Kidney (tissue), 13 donors: ENCODE measurements at regions not wholly inside any gene's neighbourhood (a gene's known extent, or its start where the extent isn't known, plus 50 kb on each side); places are given as distances from the start of the nearest gene placed in this dataset.

Source experiments
- DNase-seq, 5 donors: peaks; one replicate each; pipeline ENCODE4 v3.0.0-alpha.2; 2013 to 2020
- FAIRE-seq: peaks from 2 replicates; lab custom pipeline; 2012; peaks lifted over from hg19 to GRCh38; lab: Jason Lieb, UNC
- H3K27ac ChIP-seq, 2 donors: one replicate each; pipeline ENCODE4 v1.7.0; 2013; ENCODE audit warnings: low read depth in 2 of 2, low read length in 2 of 2, inconsistent platforms in 1 of 2
- H3K27me3 ChIP-seq: one replicate; pipeline ENCODE4 v1.7.1; 2013; ENCODE audit warnings: low read length, inconsistent platforms; ENCODE audit not compliant: control insufficient read depth, insufficient read depth
- H3K36me3 ChIP-seq, 3 donors: one replicate each; pipeline versions ENCODE4 v1.7.0 to v1.7.1; 2013; ENCODE audit warnings: low read length in 3 of 3, control low read depth in 1 of 3, inconsistent platforms in 1 of 3; ENCODE audit not compliant: insufficient read depth in 3 of 3, control insufficient read depth in 2 of 3
- H3K4me1 ChIP-seq, 3 donors: one replicate each; pipeline versions ENCODE4 v1.7.0 to v1.7.1; 2013; ENCODE audit warnings: low read length in 3 of 3, inconsistent platforms in 1 of 3, low read depth in 1 of 3; ENCODE audit not compliant: control insufficient read depth in 2 of 3, insufficient read depth in 2 of 3
- H3K4me3 ChIP-seq, 3 donors: one replicate each; pipeline versions ENCODE4 v1.7.0 to v1.8.1; 2013; ENCODE audit warnings: low read length in 3 of 3, control low read depth in 1 of 3, inconsistent platforms in 1 of 3
- H3K9ac ChIP-seq, 3 donors: one replicate each; pipeline versions ENCODE4 v1.7.0 to v1.7.1; 2013; ENCODE audit warnings: low read length in 3 of 3, control low read depth in 1 of 3, inconsistent platforms in 1 of 3
- H3K9me3 ChIP-seq, 3 donors: one replicate each; pipeline versions ENCODE4 v1.7.0 to v1.7.1; 2013; ENCODE audit warnings: low read length in 3 of 3, control low read depth in 1 of 3, inconsistent platforms in 1 of 3; ENCODE audit not compliant: control insufficient read depth in 2 of 3, insufficient read depth in 1 of 3
- intact Hi-C: fragments of 100-400 bp; cut with DNase I; formaldehyde crosslinking; loops from one replicate; pipeline ENCODE4 v1.11.1; 2022
- TF ChIP-seq, protein P1 (sequence below): IDR thresholded peaks from 3 replicates; pipeline ENCODE4 v1.5.1; 2012; ENCODE audit warnings: mild to moderate bottlenecking, moderate library complexity, borderline replicate concordance; ENCODE audit not compliant: insufficient read depth; ENCODE audit errors: extremely low read depth
- donor health status: control.
- donor health status: control.
- donor health status: control.
- donor health status: control.
- donor health status: control.
- donor health status: DM: yes; HTN: yes; CAD: no.
- donor health status: Normal renal cell carcinoma (clear cell type).

DNA sequence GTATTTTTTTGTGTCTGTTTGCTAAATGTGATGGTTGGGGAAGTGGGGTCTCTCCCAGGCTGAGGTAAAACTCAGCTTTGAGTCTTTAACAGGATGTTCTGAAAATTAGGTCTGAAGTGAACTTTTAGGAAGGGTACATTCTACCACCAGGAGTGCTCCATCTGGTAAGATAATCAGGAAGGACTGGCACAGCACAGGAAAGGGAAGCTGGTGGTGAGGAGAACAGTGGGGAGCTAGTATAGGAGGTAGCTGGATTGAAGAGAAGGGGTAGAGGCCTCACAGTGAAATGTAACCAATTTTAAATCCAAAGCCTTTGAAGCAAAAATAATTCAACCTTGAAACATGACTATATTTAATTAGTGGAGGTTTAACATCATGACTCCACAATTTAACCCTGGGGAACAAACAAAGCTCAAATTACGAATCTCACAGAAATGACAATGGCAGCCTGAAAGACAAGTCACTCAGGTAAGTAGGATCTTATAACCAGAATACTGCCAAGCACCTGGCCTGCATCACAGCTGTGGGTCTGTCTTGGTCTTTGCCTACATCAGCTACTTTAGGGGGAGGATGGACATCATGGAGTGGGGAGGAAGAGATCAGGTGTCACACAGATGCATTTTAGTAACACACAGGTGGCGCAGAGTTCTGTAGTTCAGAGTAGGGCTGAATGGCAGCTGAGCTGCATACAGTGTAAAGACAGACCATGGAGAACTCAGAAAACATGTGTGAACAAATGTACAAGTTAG is 445.3 kb downstream of the DMRT2 start:
- Histone ChIP-seq H3K9ac (no peak overlapping the region), H3K4me1 (no peaks in the 10 kb centered on the region), H3K9me3 (no peaks in the 10 kb centered on the region), H3K27ac (no peak overlapping the region), H3K4me3 (no peak overlapping the region), H3K36me3 (no peaks in the 10 kb centered on the region), H3K27me3 (no peaks in the 10 kb centered on the region)
- FAIRE-seq (no peak), DNase-seq (peak in 4 of 5 donors; percentile 39 to 72 (median 56))
- intact Hi-C loops = no loop called here
- TF ChIP-seq, protein P1, sequence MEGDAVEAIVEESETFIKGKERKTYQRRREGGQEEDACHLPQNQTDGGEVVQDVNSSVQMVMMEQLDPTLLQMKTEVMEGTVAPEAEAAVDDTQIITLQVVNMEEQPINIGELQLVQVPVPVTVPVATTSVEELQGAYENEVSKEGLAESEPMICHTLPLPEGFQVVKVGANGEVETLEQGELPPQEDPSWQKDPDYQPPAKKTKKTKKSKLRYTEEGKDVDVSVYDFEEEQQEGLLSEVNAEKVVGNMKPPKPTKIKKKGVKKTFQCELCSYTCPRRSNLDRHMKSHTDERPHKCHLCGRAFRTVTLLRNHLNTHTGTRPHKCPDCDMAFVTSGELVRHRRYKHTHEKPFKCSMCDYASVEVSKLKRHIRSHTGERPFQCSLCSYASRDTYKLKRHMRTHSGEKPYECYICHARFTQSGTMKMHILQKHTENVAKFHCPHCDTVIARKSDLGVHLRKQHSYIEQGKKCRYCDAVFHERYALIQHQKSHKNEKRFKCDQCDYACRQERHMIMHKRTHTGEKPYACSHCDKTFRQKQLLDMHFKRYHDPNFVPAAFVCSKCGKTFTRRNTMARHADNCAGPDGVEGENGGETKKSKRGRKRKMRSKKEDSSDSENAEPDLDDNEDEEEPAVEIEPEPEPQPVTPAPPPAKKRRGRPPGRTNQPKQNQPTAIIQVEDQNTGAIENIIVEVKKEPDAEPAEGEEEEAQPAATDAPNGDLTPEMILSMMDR = no peak

DNA sequence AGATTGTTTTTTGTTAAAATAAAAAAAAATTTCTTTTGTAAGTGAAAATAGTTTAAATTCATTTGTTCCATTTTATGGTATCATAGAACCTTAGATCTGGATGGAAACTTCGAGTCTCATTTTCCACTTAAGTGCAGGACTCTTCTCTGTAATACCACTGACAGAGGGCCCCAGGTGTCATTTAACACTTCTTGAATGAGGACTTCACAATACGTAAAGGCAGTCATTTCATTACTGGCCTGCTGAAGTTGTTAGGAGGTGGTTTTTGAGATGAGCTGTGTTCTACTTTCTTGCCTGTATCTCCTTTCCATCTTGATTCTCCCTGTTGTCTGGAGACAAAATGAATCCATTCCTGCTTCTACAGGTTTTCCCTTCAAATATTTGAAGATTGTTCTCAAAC is 455.3 kb downstream of the DMRT2 start:
- FAIRE-seq (no peak), DNase-seq (no peak)
- H3K27ac ChIP-seq = no peak overlapping the region
- TF ChIP-seq, protein P1 = no peak
- intact Hi-C loops = no loop called here
- no peak overlapping the region for H3K9ac ChIP-seq
- no peak overlapping the region for H3K4me3 ChIP-seq
- no peaks in the 10 kb centered on the region for H3K9me3 ChIP-seq
- H3K36me3 ChIP-seq = no peaks in the 10 kb centered on the region
- no peaks in the 10 kb centered on the region for H3K4me1 ChIP-seq
- no peaks in the 10 kb centered on the region for H3K27me3 ChIP-seq

DNA sequence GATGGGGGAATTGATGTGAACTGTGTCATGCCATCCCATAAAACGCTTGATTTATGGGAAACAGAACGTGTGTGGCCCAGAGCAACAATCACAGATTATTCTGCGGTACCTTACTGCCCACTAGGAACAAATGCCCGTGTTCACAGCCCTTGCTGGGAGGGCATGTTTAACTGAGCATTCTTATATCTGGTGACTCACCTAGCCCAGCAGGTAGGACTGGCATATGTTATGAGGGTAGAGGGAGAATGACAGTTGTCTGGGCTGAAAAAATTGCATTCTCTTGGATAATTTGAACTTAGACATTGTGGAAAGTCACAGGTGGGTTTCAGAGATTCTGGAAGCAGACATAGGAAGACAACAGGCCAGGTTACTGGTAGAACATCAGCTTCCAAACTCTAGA is 460.6 kb downstream of the DMRT2 start:
- FAIRE-seq (no peak), DNase-seq (no peak)
- no peaks in the 10 kb centered on the region for H3K36me3 ChIP-seq
- H3K4me1 ChIP-seq = no peaks in the 10 kb centered on the region
- H3K27me3 ChIP-seq = no peaks in the 10 kb centered on the region
- H3K27ac ChIP-seq = no peak overlapping the region
- H3K4me3 ChIP-seq = no peak overlapping the region
- H3K9ac ChIP-seq = no peak overlapping the region
- TF ChIP-seq, protein P1 = no peak
- no peaks in the 10 kb centered on the region for H3K9me3 ChIP-seq
- intact Hi-C loops = no loop called here

DNA sequence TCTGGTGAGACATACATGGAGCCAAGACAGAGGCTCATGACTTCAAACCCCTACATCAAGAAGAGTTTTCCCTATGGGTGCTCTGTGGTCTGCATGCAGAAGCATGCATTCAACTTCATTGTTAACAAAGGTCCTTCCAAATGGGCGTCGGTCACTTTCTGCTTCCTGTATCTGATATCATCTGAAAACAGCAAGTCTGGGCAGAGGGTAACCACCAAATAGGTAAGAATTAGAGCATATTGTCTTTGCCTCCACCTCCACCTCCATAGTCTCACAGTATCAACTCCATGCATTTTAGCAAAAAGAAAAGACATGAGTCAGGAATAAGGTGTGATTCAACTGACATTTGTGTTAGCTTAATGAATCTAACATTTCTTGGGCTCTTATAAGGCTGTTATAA is 462.9 kb downstream of the DMRT2 start:
- TF ChIP-seq, protein P1 = no peak
- no peaks in the 10 kb centered on the region for H3K27me3 ChIP-seq
- H3K9me3 ChIP-seq = no peaks in the 10 kb centered on the region
- H3K4me3 ChIP-seq = no peak overlapping the region
- no peaks in the 10 kb centered on the region for H3K36me3 ChIP-seq
- no peak overlapping the region for H3K9ac ChIP-seq
- FAIRE-seq (no peak), DNase-seq (no peak)
- H3K27ac ChIP-seq = no peak overlapping the region
- H3K4me1 ChIP-seq = no peaks in the 10 kb centered on the region
- intact Hi-C loops = no loop called here
